PC-9 (cell line): ENCODE measurements at regions not wholly inside any gene's neighbourhood (a gene's known extent, or its start where the extent isn't known, plus 50 kb on each side); places are given as distances from the start of the nearest gene placed in this dataset.
"Not testable (repeated sequence)": the region's sequence is repeated elsewhere in the genome, so short reads cannot be mapped to it uniquely, and the experiment has no call there.

Source experiments
- BruUV-seq: library from RNA; stranded (reverse); fragments of 400-500 nt; replicated peaks from 2 replicates; lab custom pipeline; 2021; lab: Mats Ljungman, UMichigan
- CTCF ChIA-PET: fragments of 300-600 bp; sonication (Branson Sonifier 250); formaldehyde crosslinking; loops from one replicate; lab custom pipeline; 2022; ENCODE audit warnings: antibody characterized with exemption; lab: Charles Lee
- POLR2A ChIA-PET: fragments of 300-600 bp; sonication (Branson Sonifier 250); formaldehyde crosslinking; loops from one replicate; lab custom pipeline; 2022; ENCODE audit warnings: antibody characterized with exemption; ENCODE audit not compliant: unreplicated experiment; lab: Charles Lee
- DNase-seq, 2 experiments: peaks; one replicate each; pipeline versions ENCODE4 v3.0.0 to v3.0.0-alpha.2; 2015 to 2022; ENCODE audit warnings: mixed read lengths in 1 of 2
- H2AFZ ChIP-seq: fragments of 200-600 bp; sonication (generic); 2 replicates; pipeline ENCODE4 v1.8.1; 2017; ENCODE audit warnings: antibody characterized with exemption
- H3F3A ChIP-seq: fragments of 200-600 bp; sonication (generic); 2 replicates; pipeline ENCODE4 v1.8.1; 2017; ENCODE audit warnings: antibody characterized with exemption, mild to moderate bottlenecking, low read depth; ENCODE audit not compliant: insufficient read depth
- H3K27ac ChIP-seq: fragments of 200-600 bp; sonication (generic); 2 replicates; pipeline ENCODE4 v1.6.1; 2016; ENCODE audit warnings: mixed run types
- H3K27me3 ChIP-seq: fragments of 200-600 bp; sonication (generic); 2 replicates; pipeline ENCODE4 v1.6.1; 2016; ENCODE audit warnings: low read depth, mixed run types; ENCODE audit not compliant: insufficient read depth
- H3K36me3 ChIP-seq: fragments of 200-600 bp; sonication (generic); 2 replicates; pipeline ENCODE4 v1.6.1; 2016; ENCODE audit warnings: low read depth, mixed run types
- H3K4me1 ChIP-seq: fragments of 200-600 bp; sonication (generic); replicated peaks from 2 replicates; pipeline ENCODE4 v1.6.1; 2016; ENCODE audit warnings: mixed run types; ENCODE audit not compliant: insufficient read depth
- H3K4me2 ChIP-seq: fragments of 200-600 bp; sonication (generic); 2 replicates; pipeline ENCODE4 v1.6.1; 2017; ENCODE audit warnings: mixed run types
- H3K4me3 ChIP-seq: fragments of 200-600 bp; sonication (generic); 2 replicates; pipeline ENCODE4 v1.6.1; 2016; ENCODE audit warnings: mixed run types
- H3K79me2 ChIP-seq: fragments of 200-600 bp; sonication (generic); 2 replicates; pipeline ENCODE4 v1.6.1; 2017; ENCODE audit warnings: low read depth, mixed run types
- H3K9me2 ChIP-seq: fragments of 200-600 bp; sonication (generic); 2 replicates; pipeline ENCODE4 v1.8.1; 2017; ENCODE audit warnings: mild to moderate bottlenecking; ENCODE audit not compliant: insufficient read depth
- H3K9me3 ChIP-seq: fragments of 200-600 bp; sonication (generic); 2 replicates; pipeline ENCODE4 v1.8.1; 2016; ENCODE audit warnings: low read depth; ENCODE audit not compliant: insufficient read depth
- H4K20me1 ChIP-seq: fragments of 200-600 bp; sonication (generic); 2 replicates; pipeline ENCODE4 v1.8.1; 2017; ENCODE audit not compliant: insufficient read depth
- EZH2 ChIP-seq: fragments of 200-600 bp; sonication (generic); IDR thresholded peaks from 2 replicates; pipeline ENCODE4 v1.8.0; 2017; ENCODE audit warnings: antibody characterized with exemption, low read depth
- intact Hi-C: fragments of 100-400 bp; cut with micrococcal nuclease; formaldehyde crosslinking; loops from one replicate; pipeline ENCODE4 v1.10.0; 2022; ENCODE audit not compliant: unreplicated experiment
- TF ChIP-seq, protein P1 (sequence below): fragments of 200-600 bp; sonication (generic); conservative IDR thresholded peaks from 2 replicates; pipeline ENCODE4 v1.6.1; 2017; ENCODE audit warnings: mixed run types, antibody characterized with exemption, mild to moderate bottlenecking, moderate library complexity

DNA sequence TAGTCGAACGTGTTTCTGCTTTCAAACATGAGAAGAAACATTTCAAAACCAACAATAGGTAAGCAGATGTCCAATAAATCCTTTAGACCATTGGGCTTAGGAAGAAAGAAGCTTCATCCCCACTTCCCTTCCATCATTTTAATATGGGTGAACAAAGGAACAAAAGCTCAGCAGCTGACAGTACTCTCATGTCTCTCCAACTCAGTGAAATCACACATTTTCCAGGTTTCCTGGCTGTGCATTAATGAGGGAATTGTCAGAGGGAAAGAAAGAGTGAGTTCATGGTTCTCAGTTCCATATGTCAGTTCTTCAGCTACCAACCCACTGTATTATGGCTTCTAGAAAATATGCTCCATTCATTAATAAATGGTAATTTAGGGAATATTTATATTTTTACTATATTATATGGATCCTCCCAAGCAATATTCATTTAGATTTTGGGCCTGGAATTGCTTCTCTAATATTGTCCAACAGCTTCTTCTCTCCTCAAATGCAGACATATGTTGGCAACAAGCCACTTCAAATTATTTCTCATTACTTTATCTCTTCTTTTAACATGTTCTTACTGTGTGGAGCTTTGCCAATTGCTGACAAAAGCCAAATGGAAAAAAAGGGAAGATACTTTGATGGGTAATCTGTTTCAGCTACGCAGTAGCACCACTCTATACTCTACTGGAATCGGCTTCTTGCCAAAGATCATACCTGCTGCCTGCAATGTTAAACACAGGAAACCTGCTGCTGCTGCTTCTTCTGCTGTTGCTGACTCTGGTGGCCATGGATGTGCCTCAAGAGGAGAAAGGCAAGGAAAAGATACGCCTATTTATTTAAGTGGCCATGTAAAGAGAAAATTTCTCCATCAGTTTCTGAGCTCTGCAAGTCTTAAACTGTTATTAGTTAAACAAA, 1757.6 kb downstream of the ARAP2 start:
- Histone ChIP-seq H3K9me2 (no peaks in the 10 kb centered on the region), H3K27ac (no peak overlapping the region), H3K4me2 (no peak overlapping the region), H3F3A (no peaks in the 10 kb centered on the region), H3K4me3 (no peak overlapping the region), H3K9me3 (no peaks in the 10 kb centered on the region), H2AFZ (no peak overlapping the region), H3K4me1 (no peaks in the 10 kb centered on the region), H4K20me1 (no peaks in the 10 kb centered on the region), H3K36me3 (no peaks in the 10 kb centered on the region), H3K27me3 (no peaks in the 10 kb centered on the region), H3K79me2 (no peaks in the 10 kb centered on the region)
- no peak for TF ChIP-seq EZH2
- TF ChIP-seq, protein P1, sequence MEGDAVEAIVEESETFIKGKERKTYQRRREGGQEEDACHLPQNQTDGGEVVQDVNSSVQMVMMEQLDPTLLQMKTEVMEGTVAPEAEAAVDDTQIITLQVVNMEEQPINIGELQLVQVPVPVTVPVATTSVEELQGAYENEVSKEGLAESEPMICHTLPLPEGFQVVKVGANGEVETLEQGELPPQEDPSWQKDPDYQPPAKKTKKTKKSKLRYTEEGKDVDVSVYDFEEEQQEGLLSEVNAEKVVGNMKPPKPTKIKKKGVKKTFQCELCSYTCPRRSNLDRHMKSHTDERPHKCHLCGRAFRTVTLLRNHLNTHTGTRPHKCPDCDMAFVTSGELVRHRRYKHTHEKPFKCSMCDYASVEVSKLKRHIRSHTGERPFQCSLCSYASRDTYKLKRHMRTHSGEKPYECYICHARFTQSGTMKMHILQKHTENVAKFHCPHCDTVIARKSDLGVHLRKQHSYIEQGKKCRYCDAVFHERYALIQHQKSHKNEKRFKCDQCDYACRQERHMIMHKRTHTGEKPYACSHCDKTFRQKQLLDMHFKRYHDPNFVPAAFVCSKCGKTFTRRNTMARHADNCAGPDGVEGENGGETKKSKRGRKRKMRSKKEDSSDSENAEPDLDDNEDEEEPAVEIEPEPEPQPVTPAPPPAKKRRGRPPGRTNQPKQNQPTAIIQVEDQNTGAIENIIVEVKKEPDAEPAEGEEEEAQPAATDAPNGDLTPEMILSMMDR: no peak
- BruUV-seq: no TSS peak
- ChIA-PET CTCF (no interaction called here), POLR2A (no interaction called here)
- intact Hi-C loops: no loop called here
- no peak for DNase-seq

DNA sequence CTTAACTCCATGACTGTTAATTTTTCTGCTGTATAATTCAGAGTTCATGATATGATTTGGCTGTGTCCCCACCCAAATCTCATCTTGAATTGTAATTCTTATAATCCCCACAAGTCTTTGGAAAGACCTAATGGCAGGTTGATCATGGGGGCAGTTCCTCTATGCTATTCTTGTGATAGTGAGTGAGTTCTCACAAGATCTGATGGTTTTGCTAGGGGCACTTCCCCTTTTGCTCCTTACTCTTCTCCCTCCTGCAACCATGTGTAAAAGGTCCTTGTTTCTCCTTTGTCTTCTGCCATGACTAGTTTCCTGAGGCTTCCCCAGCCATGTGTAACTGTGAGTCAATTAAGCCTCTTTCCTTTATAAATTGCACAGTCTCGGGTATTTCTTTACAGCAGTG, 1751.9 kb downstream of the ARAP2 start:
- Histone ChIP-seq H3K9me2 (peaks cover 3% of the 10 kb centered on the region; the same call in 1 of the 2 replicates), H3F3A (no peaks in the 10 kb centered on the region), H3K4me1 (no peaks in the 10 kb centered on the region), H3K36me3 (no peaks in the 10 kb centered on the region), H3K79me2 (no peaks in the 10 kb centered on the region), H2AFZ (no peak overlapping the region), H3K27me3 (no peaks in the 10 kb centered on the region), H3K27ac (no peak overlapping the region), H3K4me3 (no peak overlapping the region), H4K20me1 (no peaks in the 10 kb centered on the region), H3K9me3 (no peaks in the 10 kb centered on the region), H3K4me2 (no peak overlapping the region)
- no peak for TF ChIP-seq EZH2
- TF ChIP-seq, protein P1: no peak
- ChIA-PET POLR2A (no interaction called here), CTCF (no interaction called here)
- intact Hi-C loops: no loop called here
- no peak for DNase-seq
- no TSS peak for BruUV-seq

DNA sequence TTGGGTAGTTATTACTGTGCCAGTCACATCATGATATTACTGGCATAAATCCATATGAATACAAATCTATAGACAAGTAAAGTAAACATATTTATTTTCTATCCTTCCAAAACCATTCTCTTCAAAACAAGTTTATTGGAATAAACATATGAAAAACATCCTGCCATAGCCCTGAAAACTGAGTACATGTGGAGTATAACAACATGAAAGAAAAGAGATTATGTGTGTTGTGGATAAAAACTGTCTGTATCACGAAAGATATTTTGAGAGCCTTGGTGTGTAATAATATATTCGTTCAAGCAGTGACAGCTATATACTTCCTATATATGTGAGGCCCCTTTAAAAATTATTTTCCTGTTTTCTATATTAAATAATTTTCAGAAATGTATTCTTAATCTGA, 1742.2 kb downstream of the ARAP2 start:
- H3K4me2 ChIP-seq: no peak overlapping the region
- ChIA-PET CTCF (no interaction called here), POLR2A (no interaction called here)
- DNase-seq: no peak
- BruUV-seq: no TSS peak
- no peak overlapping the region for H3K4me3 ChIP-seq
- no peaks in the 10 kb centered on the region for H3K79me2 ChIP-seq
- H2AFZ ChIP-seq: no peak overlapping the region
- no peak overlapping the region for H3K27ac ChIP-seq
- H3K9me2 ChIP-seq: peaks cover 4% of the 10 kb centered on the region; the same call in 1 of the 2 replicates
- intact Hi-C loops: no loop called here
- H3K27me3 ChIP-seq: no peaks in the 10 kb centered on the region
- no peaks in the 10 kb centered on the region for H3K9me3 ChIP-seq
- no peaks in the 10 kb centered on the region for H3F3A ChIP-seq
- H3K36me3 ChIP-seq: no peaks in the 10 kb centered on the region
- TF ChIP-seq EZH2: no peak
- TF ChIP-seq, protein P1: no peak
- no peaks in the 10 kb centered on the region for H4K20me1 ChIP-seq
- no peaks in the 10 kb centered on the region for H3K4me1 ChIP-seq

DNA sequence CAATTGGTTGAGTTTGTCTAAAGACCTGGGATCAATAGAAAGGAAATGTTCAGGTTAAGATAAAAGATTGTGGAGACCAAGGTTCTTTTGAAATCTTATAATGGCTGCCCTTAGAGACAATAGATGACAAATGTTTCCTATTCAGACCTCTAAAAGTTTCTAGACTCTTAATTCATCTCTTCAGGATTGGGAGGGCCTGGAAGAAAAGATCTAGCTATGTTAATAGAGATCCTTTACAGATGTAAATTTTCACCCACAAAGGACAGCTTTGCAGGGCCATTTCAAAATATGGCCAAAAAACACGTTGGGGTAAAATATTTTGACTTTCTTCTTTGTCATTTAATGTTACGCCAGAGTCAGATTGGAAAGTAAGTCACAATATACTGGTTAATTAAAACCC, 1739.6 kb downstream of the ARAP2 start:
- H3K4me2 ChIP-seq, H3K79me2 ChIP-seq, H3K27ac ChIP-seq, H4K20me1 ChIP-seq, H3K27me3 ChIP-seq, DNase-seq, H3K9me2 ChIP-seq, BruUV-seq, H3F3A ChIP-seq, H3K4me1 ChIP-seq, H3K9me3 ChIP-seq, POLR2A ChIA-PET, H3K36me3 ChIP-seq, H2AFZ ChIP-seq, H3K4me3 ChIP-seq, intact Hi-C loops, CTCF ChIA-PET: not testable (repeated sequence)

DNA sequence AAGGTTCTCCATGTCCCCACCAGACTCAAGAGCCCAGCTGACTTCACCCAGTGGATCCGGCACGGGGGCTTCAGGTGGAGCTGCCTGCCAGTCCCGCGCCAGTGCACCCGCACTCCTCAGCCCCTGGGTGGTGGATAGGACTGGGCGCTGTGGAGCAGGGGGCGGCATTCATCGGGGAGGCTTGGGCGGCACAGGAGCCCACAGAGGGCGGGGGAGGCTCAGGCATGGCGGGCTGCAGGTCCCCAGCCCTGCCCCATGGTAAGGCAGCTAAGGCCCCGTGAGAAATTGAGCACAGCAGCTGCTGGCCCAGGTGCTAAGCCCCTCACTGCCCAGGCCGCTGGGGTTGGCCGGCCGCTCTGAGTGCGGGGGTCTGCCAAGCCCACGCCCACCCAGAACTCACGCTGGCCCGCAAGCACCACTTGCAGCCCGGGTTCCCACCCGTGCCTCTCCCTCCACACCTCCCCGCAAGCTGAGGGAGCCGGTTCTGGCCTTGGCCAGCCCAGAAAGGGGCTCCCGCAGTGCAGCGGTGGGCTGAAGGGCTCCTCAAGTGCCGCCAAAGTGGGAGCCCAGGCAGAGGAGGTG, 1737.7 kb downstream of the ARAP2 start:
- POLR2A ChIA-PET, H2AFZ ChIP-seq, H3K9me2 ChIP-seq, H3K36me3 ChIP-seq, H3K9me3 ChIP-seq, H3K79me2 ChIP-seq, H3K4me3 ChIP-seq, H3K27me3 ChIP-seq, H3K4me2 ChIP-seq, H3K4me1 ChIP-seq, BruUV-seq, H4K20me1 ChIP-seq, DNase-seq, H3F3A ChIP-seq, H3K27ac ChIP-seq, intact Hi-C loops, CTCF ChIA-PET: not testable (repeated sequence)
